Calu3 (cell line): ENCODE measurements at regions not wholly inside any gene's neighbourhood (a gene's known extent, or its start where the extent isn't known, plus 50 kb on each side); places are given as distances from the start of the nearest gene placed in this dataset.

Source experiments
- BruUV-seq: library from RNA; stranded (reverse); fragments of 400-500 nt; replicated peaks from 2 replicates; lab custom pipeline; 2021; lab: Mats Ljungman, UMichigan
- CTCF ChIA-PET: fragments of 300-600 bp; sonication (Branson Sonifier 250); formaldehyde crosslinking; loops from one replicate; lab custom pipeline; 2022; ENCODE audit warnings: antibody characterized with exemption; lab: Charles Lee
- DNase-seq: peaks from one replicate; pipeline ENCODE4 v3.0.0; 2022
- H3K27ac Mint-ChIP-seq: one replicate; pipeline ENCODE4 v1.8.0; 2022; ENCODE audit warnings: mixed read lengths; ENCODE audit not compliant: unreplicated experiment
- H3K27me3 Mint-ChIP-seq: one replicate; pipeline ENCODE4 v1.8.0; 2022; ENCODE audit warnings: mixed read lengths; ENCODE audit not compliant: unreplicated experiment
- H3K36me3 Mint-ChIP-seq: one replicate; pipeline ENCODE4 v1.8.0; 2022; ENCODE audit warnings: mild to moderate bottlenecking, moderate library complexity, mixed read lengths; ENCODE audit not compliant: insufficient read depth, unreplicated experiment
- H3K4me1 Mint-ChIP-seq: one replicate; pipeline ENCODE4 v1.8.0; 2022; ENCODE audit warnings: mild to moderate bottlenecking, low read depth, mixed read lengths; ENCODE audit not compliant: unreplicated experiment
- H3K4me3 Mint-ChIP-seq: one replicate; pipeline ENCODE4 v1.8.0; 2022; ENCODE audit warnings: mild to moderate bottlenecking, low read depth, moderate library complexity, mixed read lengths; ENCODE audit not compliant: unreplicated experiment
- H3K9me3 Mint-ChIP-seq: one replicate; pipeline ENCODE4 v1.8.0; 2022; ENCODE audit warnings: low read depth, mixed read lengths; ENCODE audit not compliant: unreplicated experiment
- CTCF ChIP-seq: fragments of 200-600 bp; IDR thresholded peaks from one replicate; pipeline ENCODE4 v1.8.0; 2022; ENCODE audit warnings: antibody characterized with exemption; ENCODE audit not compliant: unreplicated experiment
- intact Hi-C: fragments of 100-400 bp; cut with micrococcal nuclease; formaldehyde crosslinking; loops from one replicate; pipeline ENCODE4 v1.10.0; 2022; ENCODE audit not compliant: unreplicated experiment

- no peaks in the 10 kb centered on the region for H3K4me1 Mint-ChIP-seq
- no peak for TF ChIP-seq CTCF
- BruUV-seq, result no TSS peak
- H3K27me3 Mint-ChIP-seq, result no peaks in the 10 kb centered on the region
- CTCF ChIA-PET, result no interaction called here
- intact Hi-C loops, result no loop called here
- H3K36me3 Mint-ChIP-seq, result no peaks in the 10 kb centered on the region
- no peak overlapping the region for H3K27ac Mint-ChIP-seq
- DNase-seq, result no peak
- H3K4me3 Mint-ChIP-seq, result no peak overlapping the region
- H3K9me3 Mint-ChIP-seq, result no peaks in the 10 kb centered on the region
These were observed 80.0 kb upstream of the TNFAIP3 start for GRCh38 chr6:137787016-137787415.

- H3K27me3 Mint-ChIP-seq, result no peaks in the 10 kb centered on the region
- no TSS peak for BruUV-seq
- H3K4me3 Mint-ChIP-seq, result no peak overlapping the region
- TF ChIP-seq CTCF, result no peak
- CTCF ChIA-PET, result no interaction called here
- no peak overlapping the region for H3K27ac Mint-ChIP-seq
- no peaks in the 10 kb centered on the region for H3K4me1 Mint-ChIP-seq
- H3K36me3 Mint-ChIP-seq, result no peaks in the 10 kb centered on the region
- intact Hi-C loops, result no loop called here
- no peaks in the 10 kb centered on the region for H3K9me3 Mint-ChIP-seq
- no peak for DNase-seq
These were observed 78.8 kb upstream of the TNFAIP3 start for GRCh38 chr6:137788248-137788647.

GRCh38 chr6:137791281-137792159 lies 75.5 kb upstream of the TNFAIP3 start:
- no peak for DNase-seq
- CTCF ChIA-PET, result no interaction called here
- Mint-ChIP-seq H3K4me3 (no peak overlapping the region), H3K36me3 (no peaks in the 10 kb centered on the region), H3K27ac (no peak overlapping the region), H3K4me1 (peaks cover 11% of the 10 kb centered on the region), H3K27me3 (no peaks in the 10 kb centered on the region), H3K9me3 (no peaks in the 10 kb centered on the region)
- TF ChIP-seq CTCF, result no peak
- intact Hi-C loops, result no loop called here
- BruUV-seq, result no TSS peak

DNA sequence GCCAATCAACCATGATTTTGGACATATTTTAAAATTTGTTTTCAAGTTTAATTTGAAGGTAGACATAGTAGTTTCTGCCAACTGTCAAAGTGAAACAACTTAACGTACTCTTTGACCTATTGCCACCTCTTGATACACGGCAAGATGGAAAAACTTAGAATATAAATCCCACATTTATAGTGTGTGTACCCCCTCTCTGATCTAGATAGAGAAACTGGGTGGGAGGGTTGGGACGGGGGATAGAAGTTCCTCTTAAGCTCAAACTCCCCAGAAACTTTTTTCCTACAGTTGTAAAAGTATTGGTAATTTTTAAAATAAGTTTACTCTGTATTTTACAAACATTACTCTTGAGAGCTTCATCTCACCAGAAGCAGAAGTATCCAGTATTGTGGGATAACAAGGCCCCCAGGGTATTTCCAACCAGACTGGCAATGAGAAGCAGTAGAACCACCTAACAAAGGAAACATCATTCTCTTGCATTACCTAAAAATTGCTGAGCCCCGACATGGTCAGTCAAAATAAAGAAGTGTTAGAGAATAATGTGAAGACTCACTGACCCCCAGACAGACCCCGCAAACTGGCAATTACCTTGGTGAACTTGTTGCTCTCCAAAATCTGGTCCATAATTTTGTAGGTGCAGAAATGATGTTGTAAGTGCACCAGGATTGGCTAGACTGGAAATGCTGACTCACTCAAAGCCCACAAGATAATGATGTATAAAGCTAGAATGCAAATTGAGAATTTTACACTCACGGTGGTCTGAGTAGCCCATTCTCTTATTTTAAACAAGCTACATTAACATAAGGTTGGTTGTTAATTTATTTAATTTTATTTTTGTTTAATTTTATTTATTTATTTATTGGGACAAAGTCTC lies 74.7 kb upstream of the TNFAIP3 start:
- Mint-ChIP-seq H3K9me3 (no peaks in the 10 kb centered on the region), H3K4me3 (no peak overlapping the region), H3K36me3 (no peaks in the 10 kb centered on the region), H3K4me1 (peaks cover 11% of the 10 kb centered on the region), H3K27ac (no peak overlapping the region), H3K27me3 (no peaks in the 10 kb centered on the region)
- no peak for TF ChIP-seq CTCF
- no TSS peak for BruUV-seq
- intact Hi-C loops, result no loop called here
- CTCF ChIA-PET, result interaction anchor here (0.6 kb wide), 1 partner anchor 14 kb away, joined by 3 read pairs; no protein-coding TSS in a partner anchor
- no peak for DNase-seq
